ENCODE measurements at regions not wholly inside any gene's neighbourhood (a gene's known extent, or its start where the extent isn't known, plus 50 kb on each side); places are given as distances from the start of the nearest gene placed in this dataset.

- Histone ChIP-seq H3K27ac (no peak overlapping the region), H3K4me3 (IDR thresholded peaks at IDR 0.05; ENCODE audit: insufficient read depth, low read depth, low read length) (no peak overlapping the region), H3K9ac (no peak overlapping the region), H3K4me2 (no peak overlapping the region), H3K36me3 (ENCODE audit: insufficient read depth) (no peaks in the 10 kb centered on the region), H3K27me3 (ENCODE audit: insufficient read depth, low read depth) (no peaks in the 10 kb centered on the region), H2AFZ (ENCODE audit: low read depth) (no peak overlapping the region), H3K4me1 (ENCODE audit: low read depth, poor library complexity, severe bottlenecking) (peaks cover 18% of the 10 kb centered on the region), H4K20me1 (ENCODE audit: insufficient read depth) (no peaks in the 10 kb centered on the region), H3K79me2 (ENCODE audit: insufficient read depth, low read depth) (no peaks in the 10 kb centered on the region)
- TF ChIP-seq, protein P1, sequence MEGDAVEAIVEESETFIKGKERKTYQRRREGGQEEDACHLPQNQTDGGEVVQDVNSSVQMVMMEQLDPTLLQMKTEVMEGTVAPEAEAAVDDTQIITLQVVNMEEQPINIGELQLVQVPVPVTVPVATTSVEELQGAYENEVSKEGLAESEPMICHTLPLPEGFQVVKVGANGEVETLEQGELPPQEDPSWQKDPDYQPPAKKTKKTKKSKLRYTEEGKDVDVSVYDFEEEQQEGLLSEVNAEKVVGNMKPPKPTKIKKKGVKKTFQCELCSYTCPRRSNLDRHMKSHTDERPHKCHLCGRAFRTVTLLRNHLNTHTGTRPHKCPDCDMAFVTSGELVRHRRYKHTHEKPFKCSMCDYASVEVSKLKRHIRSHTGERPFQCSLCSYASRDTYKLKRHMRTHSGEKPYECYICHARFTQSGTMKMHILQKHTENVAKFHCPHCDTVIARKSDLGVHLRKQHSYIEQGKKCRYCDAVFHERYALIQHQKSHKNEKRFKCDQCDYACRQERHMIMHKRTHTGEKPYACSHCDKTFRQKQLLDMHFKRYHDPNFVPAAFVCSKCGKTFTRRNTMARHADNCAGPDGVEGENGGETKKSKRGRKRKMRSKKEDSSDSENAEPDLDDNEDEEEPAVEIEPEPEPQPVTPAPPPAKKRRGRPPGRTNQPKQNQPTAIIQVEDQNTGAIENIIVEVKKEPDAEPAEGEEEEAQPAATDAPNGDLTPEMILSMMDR (conservative IDR thresholded peaks at IDR 0.05; ENCODE audit: low read depth, low read length), result no peak
These were observed 79.6 kb downstream of the ZC3H11B start for GRCh38 chr1:219533280-219533679.

GRCh38 chr1:219529116-219529515 is 83.8 kb downstream of the ZC3H11B start:
- TF ChIP-seq, protein P1 (conservative IDR thresholded peaks at IDR 0.05; ENCODE audit: low read depth, low read length), result no peak
- H3K4me3 ChIP-seq (IDR thresholded peaks at IDR 0.05; ENCODE audit: insufficient read depth, low read depth, low read length), result no peak overlapping the region
- H3K27me3 ChIP-seq (ENCODE audit: insufficient read depth, low read depth), result no peaks in the 10 kb centered on the region

DNA sequence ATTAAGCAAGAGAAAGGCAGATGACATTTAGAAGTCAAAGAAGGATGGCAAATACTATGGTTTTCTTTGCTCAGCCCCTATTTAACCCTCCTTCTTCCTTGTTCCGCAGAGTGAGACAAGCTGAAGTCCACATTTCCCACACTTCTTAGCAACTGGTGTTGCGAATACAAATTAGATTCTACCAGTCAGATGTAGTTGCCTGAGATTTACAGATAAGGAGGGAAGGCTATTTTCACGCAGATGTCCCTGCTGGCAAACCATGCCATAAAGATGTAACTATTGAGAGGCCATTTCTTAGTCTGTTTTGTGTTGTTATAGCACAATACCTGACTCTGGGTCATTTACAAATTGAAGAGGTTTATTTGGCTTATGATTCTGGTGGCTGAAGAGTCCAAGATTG is 84.3 kb downstream of the ZC3H11B start:
- TF ChIP-seq, protein P1 (conservative IDR thresholded peaks at IDR 0.05; ENCODE audit: low read depth, low read length), result no peak

More at GRCh38 chr1:219529116-219529515, 83.8 kb downstream of the ZC3H11B start:
- Histone ChIP-seq H3K79me2 (ENCODE audit: insufficient read depth, low read depth) (no peaks in the 10 kb centered on the region), H2AFZ (ENCODE audit: low read depth) (no peak overlapping the region), H3K4me1 (ENCODE audit: low read depth, poor library complexity, severe bottlenecking) (peaks cover 24% of the 10 kb centered on the region), H3K9ac (no peak overlapping the region), H3K27ac (no peak overlapping the region), H3K4me2 (peak overlapping the region; percentile 5; the same call in 1 of the 2 replicates), H3K36me3 (ENCODE audit: insufficient read depth) (no peaks in the 10 kb centered on the region), H4K20me1 (ENCODE audit: insufficient read depth) (no peaks in the 10 kb centered on the region)

GRCh38 chr1:219527994-219528393 is 84.9 kb downstream of the ZC3H11B start:
- Histone ChIP-seq H2AFZ (ENCODE audit: low read depth) (no peak overlapping the region), H3K4me3 (IDR thresholded peaks at IDR 0.05; ENCODE audit: insufficient read depth, low read depth, low read length) (no peak overlapping the region), H3K4me1 (ENCODE audit: low read depth, poor library complexity, severe bottlenecking) (peaks cover 24% of the 10 kb centered on the region), H3K4me2 (no peak overlapping the region), H3K36me3 (ENCODE audit: insufficient read depth) (no peaks in the 10 kb centered on the region), H4K20me1 (ENCODE audit: insufficient read depth) (no peaks in the 10 kb centered on the region), H3K27ac (no peak overlapping the region), H3K27me3 (ENCODE audit: insufficient read depth, low read depth) (no peaks in the 10 kb centered on the region), H3K9ac (no peak overlapping the region), H3K79me2 (ENCODE audit: insufficient read depth, low read depth) (no peaks in the 10 kb centered on the region)
- TF ChIP-seq, protein P1 (conservative IDR thresholded peaks at IDR 0.05; ENCODE audit: low read depth, low read length), result no peak

More for the DNA sequence above, 84.3 kb downstream of the ZC3H11B start:
- Histone ChIP-seq H3K4me3 (IDR thresholded peaks at IDR 0.05; ENCODE audit: insufficient read depth, low read depth, low read length) (no peak overlapping the region), H2AFZ (ENCODE audit: low read depth) (no peak overlapping the region), H3K27ac (no peak overlapping the region), H3K27me3 (ENCODE audit: insufficient read depth, low read depth) (no peaks in the 10 kb centered on the region), H3K4me2 (no peak overlapping the region), H4K20me1 (ENCODE audit: insufficient read depth) (no peaks in the 10 kb centered on the region), H3K36me3 (ENCODE audit: insufficient read depth) (no peaks in the 10 kb centered on the region), H3K9ac (no peak overlapping the region), H3K4me1 (ENCODE audit: low read depth, poor library complexity, severe bottlenecking) (peaks cover 24% of the 10 kb centered on the region), H3K79me2 (ENCODE audit: insufficient read depth, low read depth) (no peaks in the 10 kb centered on the region)

Measured in KMS-11 (cell line).